Endothelial cell of umbilical vein (primary cell): ENCODE measurements at regions not wholly inside any gene's neighbourhood (a gene's known extent, or its start where the extent isn't known, plus 50 kb on each side); places are given as distances from the start of the nearest gene placed in this dataset.

ENCODE experiments used
- BruUV-seq: library from RNA; stranded (reverse); fragments of 400-500 nt; replicated peaks from 2 replicates; lab custom pipeline; 2021; lab: Mats Ljungman, UMichigan
- CTCF ChIA-PET: fragments of 300-600, 350-600 bp; sonication (Branson Sonifier 250); formaldehyde crosslinking; loops from one replicate; lab custom pipeline; 2021; ENCODE audit warnings: antibody characterized with exemption, inconsistent platforms; lab: Charles Lee
- POLR2A ChIA-PET: fragments of 300-600, 350-600 bp; sonication (Branson Sonifier 250); formaldehyde crosslinking; loops from one replicate; lab custom pipeline; 2021; ENCODE audit warnings: antibody characterized with exemption, inconsistent platforms; lab: Charles Lee
- DNase-seq: peaks from one replicate; pipeline ENCODE4 v3.0.0-alpha.2; 2011; ENCODE audit warnings: low read depth, low spot score
- FAIRE-seq: peaks from 2 replicates; lab custom pipeline; 2011; peaks lifted over from hg19 to GRCh38; lab: Jason Lieb, UNC
- H2AFZ ChIP-seq: 2 replicates; pipeline ENCODE4 v1.6.0; 2012; ENCODE audit warnings: low read depth, low read length, control low read depth, inconsistent platforms
- H3K27ac ChIP-seq: 2 replicates; pipeline ENCODE4 v1.5.1; 2011; ENCODE audit warnings: low read depth, mild to moderate bottlenecking, control low read depth, low read length, moderate library complexity; ENCODE audit not compliant: insufficient read depth
- H3K27me3 ChIP-seq, 2 experiments: 2 replicates each; pipeline versions ENCODE4 v1.6.0 to v1.6.1; 2011; ENCODE audit warnings: low read length in 2 of 2, mixed read lengths in 1 of 2; ENCODE audit not compliant: control insufficient read depth in 2 of 2, insufficient read depth in 2 of 2
- H3K36me3 ChIP-seq, 2 experiments: 2 replicates in 1 of 2; 3 replicates in 1 of 2; pipeline ENCODE4 v1.5.1; 2011; ENCODE audit warnings: low read length in 2 of 2, mild to moderate bottlenecking in 1 of 2, moderate library complexity in 1 of 2; ENCODE audit not compliant: control insufficient read depth in 2 of 2, insufficient read depth in 2 of 2; ENCODE audit errors: extremely low read depth in 1 of 2
- H3K4me1 ChIP-seq: 3 replicates; pipeline ENCODE4 v1.5.1; 2011; ENCODE audit warnings: mild to moderate bottlenecking, low read length; ENCODE audit not compliant: control insufficient read depth, insufficient read depth; ENCODE audit errors: extremely low read depth
- H3K4me2 ChIP-seq: 2 replicates; pipeline ENCODE4 v1.6.1; 2011; ENCODE audit warnings: low read length, control low read depth, mixed read lengths; ENCODE audit not compliant: insufficient read depth
- H3K4me3 ChIP-seq, 3 experiments: fragments of 200-600 bp in 1 of 3; sonication (generic), shearing (Covaris generic) in 1 of 3; replicated peaks in 1 of 3; 2 replicates each; pipeline ENCODE4 v1.5.1; 2011 to 2016; ENCODE audit warnings: control low read depth in 3 of 3, low read length in 3 of 3, mild to moderate bottlenecking in 2 of 3, inconsistent platforms in 1 of 3, low read depth in 1 of 3, moderate library complexity in 1 of 3; ENCODE audit not compliant: insufficient read depth in 1 of 3
- H3K79me2 ChIP-seq: 2 replicates; pipeline ENCODE4 v1.6.0; 2012; ENCODE audit warnings: low read length, inconsistent platforms; ENCODE audit not compliant: control insufficient read depth, insufficient read depth
- H3K9ac ChIP-seq: replicated peaks from 2 replicates; pipeline ENCODE3; 2011; ENCODE audit warnings: low read length, control low read depth; ENCODE audit not compliant: insufficient read depth; ENCODE audit errors: extremely low read depth
- H3K9me1 ChIP-seq: replicated peaks from 3 replicates; pipeline ENCODE4 v1.6.0; 2011; ENCODE audit warnings: mild to moderate bottlenecking, low read length; ENCODE audit not compliant: control insufficient read depth, insufficient read depth; ENCODE audit errors: extremely low read depth
- H3K9me3 ChIP-seq: replicated peaks from 2 replicates; pipeline ENCODE4 v1.5.1; 2012; ENCODE audit warnings: low read length, inconsistent platforms; ENCODE audit not compliant: control insufficient read depth, insufficient read depth
- H4K20me1 ChIP-seq: replicated peaks from 2 replicates; pipeline ENCODE3; 2011; ENCODE audit warnings: mild to moderate bottlenecking, low read length; ENCODE audit not compliant: control insufficient read depth, insufficient read depth; ENCODE audit errors: extremely low read depth
- CTCF ChIP-seq, 2 donors: IDR thresholded peaks; 1 replicate in 1 of 2; 2 replicates in 1 of 2; pipeline ENCODE4 v1.5.1; 2011; ENCODE audit warnings: low read length in 2 of 2, mild to moderate bottlenecking in 2 of 2, moderate library complexity in 2 of 2, control low read depth in 1 of 2, inconsistent platforms in 1 of 2, low read depth in 1 of 2; ENCODE audit not compliant: insufficient read depth in 1 of 2; ENCODE audit errors: extremely low read depth in 1 of 2
- EZH2 ChIP-seq: IDR thresholded peaks from 2 replicates; pipeline ENCODE4 v1.6.1; 2012; ENCODE audit warnings: borderline replicate concordance, low read depth, mild to moderate bottlenecking, moderate library complexity, low read length, inconsistent platforms; ENCODE audit not compliant: severe bottlenecking
- FOS ChIP-seq: IDR thresholded peaks from 2 replicates; pipeline ENCODE4 v1.6.1; 2011; ENCODE audit warnings: mild to moderate bottlenecking, low read length, moderate library complexity, borderline replicate concordance; ENCODE audit not compliant: insufficient read depth
- GATA2 ChIP-seq: IDR thresholded peaks from 2 replicates; pipeline ENCODE4 v1.7.0; 2011; ENCODE audit warnings: low read depth, mild to moderate bottlenecking, moderate library complexity, mixed read lengths, low read length; ENCODE audit not compliant: insufficient read length, insufficient read depth
- JUN ChIP-seq: IDR thresholded peaks from 2 replicates; pipeline ENCODE4 v1.6.1; 2011; ENCODE audit warnings: borderline replicate concordance, low read depth; ENCODE audit not compliant: insufficient read length, insufficient read depth
- MYC ChIP-seq: IDR thresholded peaks from one replicate; pipeline ENCODE4 v1.6.1; 2011; ENCODE audit warnings: mild to moderate bottlenecking, low read depth, low read length
- POLR2A ChIP-seq: IDR thresholded peaks from 2 replicates; pipeline ENCODE4 v1.6.1; 2012; ENCODE audit warnings: low read depth, mild to moderate bottlenecking, control low read depth, low read length
- POLR2AphosphoS5 ChIP-seq: IDR thresholded peaks from 2 replicates; pipeline ENCODE4 v1.6.1; 2012; ENCODE audit warnings: low read depth, mild to moderate bottlenecking, control low read depth, low read length, moderate library complexity; ENCODE audit not compliant: insufficient read depth
- dilution Hi-C: fragments of 300-500 bp; cut with MboI; formaldehyde crosslinking; loops from one replicate; pipeline ENCODE4 v1.15.0; 2019; ENCODE audit warnings: low sequenced_read_pairs; ENCODE audit not compliant: extremely low pct_ligation_motif_present
- intact Hi-C: fragments of 100-400 bp; cut with micrococcal nuclease; formaldehyde crosslinking; loops from one replicate; pipeline ENCODE4 v1.10.0; 2022
- TF ChIP-seq, protein P1 (sequence below): IDR thresholded peaks from 2 replicates; pipeline ENCODE4 v1.6.1; 2011; ENCODE audit not compliant: insufficient read depth, insufficient read length

DNA sequence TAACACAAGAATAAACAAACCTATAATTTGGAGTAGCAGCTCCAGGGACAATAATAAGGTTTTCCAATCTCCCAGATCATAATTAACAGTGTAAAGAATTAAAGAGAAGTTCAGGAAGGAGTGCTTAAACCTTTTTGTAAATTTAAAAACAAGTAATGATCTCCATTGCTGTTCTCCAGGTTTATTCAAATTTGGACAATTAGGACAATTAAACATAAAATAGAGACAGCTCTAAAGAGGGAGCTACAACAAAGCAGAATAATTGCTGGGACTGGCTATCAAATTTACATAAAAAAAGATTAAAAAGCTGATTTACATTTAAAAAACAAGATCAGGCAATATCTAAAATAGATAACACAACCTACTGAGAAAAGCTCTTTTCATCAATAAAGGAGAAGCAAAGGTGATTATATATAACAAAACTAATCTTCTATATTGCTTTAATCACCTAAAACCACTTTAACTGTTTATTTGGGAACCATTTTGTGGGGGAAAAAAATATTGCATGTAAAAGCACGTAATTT, 80.1 kb upstream of the CREB1 start:
- dilution Hi-C loops (no loop called here), intact Hi-C loops (no loop called here)
- Histone ChIP-seq H3K4me1 (no peaks in the 10 kb centered on the region), H3K9me1 (no peaks in the 10 kb centered on the region), H3K27ac (no peak overlapping the region), H3K27me3 (no peaks in the 10 kb centered on the region), H3K4me2 (no peak overlapping the region), H3K9me3 (no peaks in the 10 kb centered on the region), H2AFZ (no peak overlapping the region), H3K9ac (no peak overlapping the region), H3K36me3 (no peaks in the 10 kb centered on the region), H3K4me3 (no peak overlapping the region), H3K79me2 (no peaks in the 10 kb centered on the region), H4K20me1 (no peaks in the 10 kb centered on the region)
- POLR2A ChIA-PET = no interaction called here
- CTCF ChIA-PET = interaction anchor here (0.8 to 2.1 kb wide), 7 partner anchors 10 to 424 kb away, joined by 3 to 6 read pairs (median 3); no protein-coding TSS in a partner anchor
- TF ChIP-seq FOS = no peak
- no peak for TF ChIP-seq CTCF (IDR thresholded peaks at IDR 0.05; ENCODE audit: extremely low read depth in 1 of 2, insufficient read depth in 1 of 2, low read depth in 1 of 2, low read length in 2 of 2)
- no peak for TF ChIP-seq POLR2AphosphoS5
- no peak for TF ChIP-seq MYC
- TF ChIP-seq JUN = no peak
- no peak for TF ChIP-seq POLR2A
- TF ChIP-seq, protein P1, sequence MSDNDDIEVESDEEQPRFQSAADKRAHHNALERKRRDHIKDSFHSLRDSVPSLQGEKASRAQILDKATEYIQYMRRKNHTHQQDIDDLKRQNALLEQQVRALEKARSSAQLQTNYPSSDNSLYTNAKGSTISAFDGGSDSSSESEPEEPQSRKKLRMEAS = no peak
- TF ChIP-seq EZH2 = no peak
- TF ChIP-seq GATA2 = no peak
- FAIRE-seq = no peak
- BruUV-seq = no TSS peak
- DNase-seq = no peak
